ENCODE measurements at regions not wholly inside any gene's neighbourhood (a gene's known extent, or its start where the extent isn't known, plus 50 kb on each side); places are given as distances from the start of the nearest gene placed in this dataset.
"Not testable (repeated sequence)": the region's sequence is repeated elsewhere in the genome, so short reads cannot be mapped to it uniquely, and the experiment has no call there.

- no peak overlapping the region for H3K4me3 ChIP-seq
- H3K27me3 ChIP-seq (ENCODE audit: low read depth): peaks cover 16% of the 10 kb centered on the region
- peak; percentile 38 to 80 for DNase-seq (ENCODE audit: low spot score in 2 of 2)
- no peaks in the 10 kb centered on the region for H3K4me1 ChIP-seq
- H3K9me3 ChIP-seq: no peaks in the 10 kb centered on the region
- no peaks in the 10 kb centered on the region for H3K36me3 ChIP-seq (replicated peaks)
- in situ Hi-C loops (cut with MboI; ENCODE audit: low sequenced_read_pairs): loop anchor here (10.0 to 25.0 kb wide), 2 partner anchors 98 to 471 kb away; no protein-coding TSS in a partner anchor
Measured at GRCh38 chr1:165114022-165114888, 242.3 kb downstream of the LMX1A start.

- Histone ChIP-seq H3K4me3 (no peak overlapping the region), H3K36me3 (replicated peaks) (no peaks in the 10 kb centered on the region), H3K4me1 (no peaks in the 10 kb centered on the region), H3K27me3 (ENCODE audit: low read depth) (peaks cover 13% of the 10 kb centered on the region), H3K9me3 (no peaks in the 10 kb centered on the region)
- no peak for DNase-seq (ENCODE audit: low spot score in 2 of 2)
- in situ Hi-C loops (cut with MboI; ENCODE audit: low sequenced_read_pairs): loop anchor here (10.0 to 25.0 kb wide), 2 partner anchors 100 to 473 kb away; no protein-coding TSS in a partner anchor
Measured at GRCh38 chr1:165112260-165112659, 244.3 kb downstream of the LMX1A start.

- DNase-seq (ENCODE audit: low spot score in 2 of 2): no peak
- H3K36me3 ChIP-seq (replicated peaks): no peaks in the 10 kb centered on the region
- H3K4me1 ChIP-seq: no peaks in the 10 kb centered on the region
- H3K9me3 ChIP-seq: no peaks in the 10 kb centered on the region
- in situ Hi-C loops (cut with MboI; ENCODE audit: low sequenced_read_pairs): loop anchor here (25.0 kb wide), 1 partner anchor 103 kb away; no protein-coding TSS in a partner anchor
- H3K27me3 ChIP-seq (ENCODE audit: low read depth): no peaks in the 10 kb centered on the region; the same call in 1 of the 2 replicates
- no peak overlapping the region for H3K4me3 ChIP-seq
Measured at GRCh38 chr1:165109013-165109412, 247.5 kb downstream of the LMX1A start.

GRCh38 chr1:165092542-165093162 is 263.9 kb downstream of the LMX1A start:
- not testable (repeated sequence) for H3K4me3 ChIP-seq, H3K4me1 ChIP-seq

GRCh38 chr1:165080253-165080896 is 276.1 kb downstream of the LMX1A start:
- DNase-seq (ENCODE audit: low spot score in 2 of 2): no peak
- no peaks in the 10 kb centered on the region for H3K36me3 ChIP-seq (replicated peaks)
- H3K9me3 ChIP-seq: no peaks in the 10 kb centered on the region
- no peak overlapping the region for H3K4me3 ChIP-seq
- peaks cover 7% of the 10 kb centered on the region; the same call in 1 of the 2 replicates for H3K4me1 ChIP-seq
- in situ Hi-C loops (cut with MboI; ENCODE audit: low sequenced_read_pairs): no loop called here
- no peaks in the 10 kb centered on the region for H3K27me3 ChIP-seq (ENCODE audit: low read depth)

More at GRCh38 chr1:165092542-165093162, 263.9 kb downstream of the LMX1A start:
- H3K36me3 ChIP-seq (replicated peaks); in situ Hi-C loops (cut with MboI; ENCODE audit: low sequenced_read_pairs); H3K27me3 ChIP-seq (ENCODE audit: low read depth); DNase-seq (ENCODE audit: low spot score in 2 of 2); H3K9me3 ChIP-seq: not testable (repeated sequence)

GRCh38 chr1:165078391-165078790 is 278.1 kb downstream of the LMX1A start:
- Histone ChIP-seq H3K36me3 (replicated peaks) (no peaks in the 10 kb centered on the region), H3K27me3 (ENCODE audit: low read depth) (no peaks in the 10 kb centered on the region), H3K4me1 (peaks cover 3% of the 10 kb centered on the region; the same call in 1 of the 2 replicates), H3K4me3 (no peak overlapping the region), H3K9me3 (no peaks in the 10 kb centered on the region)
- no peak for DNase-seq (ENCODE audit: low spot score in 2 of 2)
- in situ Hi-C loops (cut with MboI; ENCODE audit: low sequenced_read_pairs): no loop called here

- Histone ChIP-seq H3K4me3 (no peak overlapping the region), H3K27me3 (ENCODE audit: low read depth) (no peaks in the 10 kb centered on the region), H3K4me1 (peaks cover 5% of the 10 kb centered on the region; the same call in 1 of the 2 replicates), H3K9me3 (no peaks in the 10 kb centered on the region), H3K36me3 (replicated peaks) (no peaks in the 10 kb centered on the region)
- in situ Hi-C loops (cut with MboI; ENCODE audit: low sequenced_read_pairs): no loop called here
- DNase-seq (ENCODE audit: low spot score in 2 of 2): peak; percentile 64
Measured at GRCh38 chr1:165075725-165076370, 280.7 kb downstream of the LMX1A start.

GRCh38 chr1:165073185-165074007 is 283.1 kb downstream of the LMX1A start:
- Histone ChIP-seq H3K4me3 (no peak overlapping the region), H3K4me1 (peaks cover 16% of the 10 kb centered on the region), H3K27me3 (ENCODE audit: low read depth) (no peaks in the 10 kb centered on the region), H3K9me3 (no peaks in the 10 kb centered on the region), H3K36me3 (replicated peaks) (no peaks in the 10 kb centered on the region)
- in situ Hi-C loops (cut with MboI; ENCODE audit: low sequenced_read_pairs): loop anchor here (25.0 kb wide), 3 partner anchors 911 to 1711 kb away; no protein-coding TSS in a partner anchor
- peak; percentile 47 to 84 for DNase-seq (ENCODE audit: low spot score in 2 of 2)

GRCh38 chr1:165070675-165071074 is 285.8 kb downstream of the LMX1A start:
- Histone ChIP-seq H3K4me1 (peaks cover 15% of the 10 kb centered on the region), H3K4me3 (no peak overlapping the region), H3K27me3 (ENCODE audit: low read depth) (no peaks in the 10 kb centered on the region), H3K36me3 (replicated peaks) (no peaks in the 10 kb centered on the region), H3K9me3 (no peaks in the 10 kb centered on the region)
- in situ Hi-C loops (cut with MboI; ENCODE audit: low sequenced_read_pairs): loop anchor here (25.0 kb wide), 3 partner anchors 908 to 1708 kb away; no protein-coding TSS in a partner anchor
- no peak for DNase-seq (ENCODE audit: low spot score in 2 of 2)

- peaks cover 13% of the 10 kb centered on the region for H3K4me1 ChIP-seq
- DNase-seq (ENCODE audit: low spot score in 2 of 2): no peak
- in situ Hi-C loops (cut with MboI; ENCODE audit: low sequenced_read_pairs): loop anchor here (5.0 to 25.0 kb wide), 4 partner anchors 283 to 1708 kb away; no protein-coding TSS in a partner anchor
- H3K9me3 ChIP-seq: no peaks in the 10 kb centered on the region
- H3K27me3 ChIP-seq (ENCODE audit: low read depth): no peaks in the 10 kb centered on the region
- H3K4me3 ChIP-seq: no peak overlapping the region
- no peaks in the 10 kb centered on the region for H3K36me3 ChIP-seq (replicated peaks)
Measured at GRCh38 chr1:165069829-165070228, 286.7 kb downstream of the LMX1A start.

GRCh38 chr1:165068741-165069140 is 287.8 kb downstream of the LMX1A start:
- in situ Hi-C loops (cut with MboI; ENCODE audit: low sequenced_read_pairs): loop anchor here (5.0 to 25.0 kb wide), 4 partner anchors 281 to 1706 kb away; no protein-coding TSS in a partner anchor
- no peaks in the 10 kb centered on the region for H3K27me3 ChIP-seq (ENCODE audit: low read depth)

GRCh38 chr1:165067829-165068228 is 288.7 kb downstream of the LMX1A start:
- DNase-seq (ENCODE audit: low spot score in 2 of 2): no peak
- in situ Hi-C loops (cut with MboI; ENCODE audit: low sequenced_read_pairs): loop anchor here (5.0 to 25.0 kb wide), 4 partner anchors 281 to 1706 kb away; no protein-coding TSS in a partner anchor

More at GRCh38 chr1:165068741-165069140, 287.8 kb downstream of the LMX1A start:
- Histone ChIP-seq H3K36me3 (replicated peaks) (no peaks in the 10 kb centered on the region), H3K4me3 (no peak overlapping the region), H3K4me1 (peaks cover 13% of the 10 kb centered on the region), H3K9me3 (no peaks in the 10 kb centered on the region)
- DNase-seq (ENCODE audit: low spot score in 2 of 2): no peak

More at GRCh38 chr1:165067829-165068228, 288.7 kb downstream of the LMX1A start:
- Histone ChIP-seq H3K36me3 (replicated peaks) (no peaks in the 10 kb centered on the region), H3K27me3 (ENCODE audit: low read depth) (no peaks in the 10 kb centered on the region), H3K4me3 (no peak overlapping the region), H3K9me3 (no peaks in the 10 kb centered on the region), H3K4me1 (peaks cover 18% of the 10 kb centered on the region)

Data from HAP-1 (cell line).